Astrocyte (in vitro differentiated cells and primary cell): ENCODE measurements at regions not wholly inside any gene's neighbourhood (a gene's known extent, or its start where the extent isn't known, plus 50 kb on each side); places are given as distances from the start of the nearest gene placed in this dataset.

Experiments
- DNase-seq: peaks from one replicate; pipeline ENCODE4 v3.0.0-alpha.2; 2010; ENCODE audit warnings: low read depth
- FAIRE-seq: peaks from 2 replicates; lab custom pipeline; 2011; peaks lifted over from hg19 to GRCh38; lab: Jason Lieb, UNC
- H2AFZ ChIP-seq: 2 replicates; pipeline ENCODE4 v1.6.0; 2012; ENCODE audit warnings: low read depth, low read length, inconsistent platforms
- H3K27ac ChIP-seq: 2 replicates; pipeline ENCODE4 v1.5.1; 2011; ENCODE audit warnings: low read depth, low read length, inconsistent platforms
- H3K27me3 ChIP-seq: 2 replicates; pipeline ENCODE4 v1.6.0; 2011; ENCODE audit warnings: low read length, inconsistent platforms; ENCODE audit not compliant: insufficient read depth
- H3K36me3 ChIP-seq: 2 replicates; pipeline ENCODE4 v1.5.1; 2011; ENCODE audit warnings: low read length, inconsistent platforms; ENCODE audit not compliant: insufficient read depth
- H3K4me1 ChIP-seq: 2 replicates; pipeline ENCODE4 v1.5.1; 2011; ENCODE audit warnings: low read length, inconsistent platforms; ENCODE audit not compliant: insufficient read depth
- H3K4me2 ChIP-seq: 2 replicates; pipeline ENCODE4 v1.6.0; 2012; ENCODE audit warnings: low read length, inconsistent platforms
- H3K4me3 ChIP-seq: 2 replicates; pipeline ENCODE4 v1.5.1; 2011; ENCODE audit warnings: low read depth, mild to moderate bottlenecking, low read length, inconsistent platforms; ENCODE audit not compliant: insufficient read depth
- H3K79me2 ChIP-seq: 2 replicates; pipeline ENCODE4 v1.6.0; 2012; ENCODE audit warnings: mild to moderate bottlenecking, low read length, inconsistent platforms; ENCODE audit not compliant: insufficient read depth
- H3K9ac ChIP-seq: 2 replicates; pipeline ENCODE4 v1.6.0; 2012; ENCODE audit warnings: mild to moderate bottlenecking, low read length, inconsistent platforms
- H3K9me3 ChIP-seq: 2 replicates; pipeline ENCODE4 v1.5.1; 2012; ENCODE audit warnings: low read depth, mild to moderate bottlenecking, low read length, inconsistent platforms; ENCODE audit not compliant: insufficient read depth
- H4K20me1 ChIP-seq: 2 replicates; pipeline ENCODE4 v1.6.0; 2012; ENCODE audit warnings: low read length, inconsistent platforms; ENCODE audit not compliant: insufficient read depth
- H3K27ac Mint-ChIP-seq: one replicate; pipeline ENCODE4 v1.8.0; 2021; ENCODE audit warnings: mild to moderate bottlenecking, mixed read lengths; ENCODE audit not compliant: unreplicated experiment
- H3K27me3 Mint-ChIP-seq: one replicate; pipeline ENCODE4 v1.8.0; 2021; ENCODE audit warnings: low read depth, mixed read lengths; ENCODE audit not compliant: unreplicated experiment
- H3K36me3 Mint-ChIP-seq: one replicate; pipeline ENCODE4 v1.8.0; 2021; ENCODE audit warnings: low read depth, mixed read lengths; ENCODE audit not compliant: unreplicated experiment
- H3K4me1 Mint-ChIP-seq: one replicate; pipeline ENCODE4 v1.8.0; 2021; ENCODE audit warnings: low read depth, mixed read lengths; ENCODE audit not compliant: unreplicated experiment
- H3K4me3 Mint-ChIP-seq: one replicate; pipeline ENCODE4 v1.8.0; 2021; ENCODE audit warnings: mild to moderate bottlenecking, moderate library complexity, mixed read lengths; ENCODE audit not compliant: unreplicated experiment
- H3K9me3 Mint-ChIP-seq: one replicate; pipeline ENCODE4 v1.8.0; 2021; ENCODE audit warnings: mild to moderate bottlenecking, mixed read lengths; ENCODE audit not compliant: unreplicated experiment
- CTCF ChIP-seq: IDR thresholded peaks from 2 replicates; pipeline ENCODE4 v1.5.1; 2011; ENCODE audit warnings: low read depth, mild to moderate bottlenecking, inconsistent platforms, low read length, moderate library complexity; ENCODE audit not compliant: insufficient read depth
- EZH2 ChIP-seq: IDR thresholded peaks from 2 replicates; pipeline ENCODE4 v1.6.1; 2012; ENCODE audit warnings: mild to moderate bottlenecking, low read length, inconsistent platforms; ENCODE audit not compliant: insufficient read depth

DNA sequence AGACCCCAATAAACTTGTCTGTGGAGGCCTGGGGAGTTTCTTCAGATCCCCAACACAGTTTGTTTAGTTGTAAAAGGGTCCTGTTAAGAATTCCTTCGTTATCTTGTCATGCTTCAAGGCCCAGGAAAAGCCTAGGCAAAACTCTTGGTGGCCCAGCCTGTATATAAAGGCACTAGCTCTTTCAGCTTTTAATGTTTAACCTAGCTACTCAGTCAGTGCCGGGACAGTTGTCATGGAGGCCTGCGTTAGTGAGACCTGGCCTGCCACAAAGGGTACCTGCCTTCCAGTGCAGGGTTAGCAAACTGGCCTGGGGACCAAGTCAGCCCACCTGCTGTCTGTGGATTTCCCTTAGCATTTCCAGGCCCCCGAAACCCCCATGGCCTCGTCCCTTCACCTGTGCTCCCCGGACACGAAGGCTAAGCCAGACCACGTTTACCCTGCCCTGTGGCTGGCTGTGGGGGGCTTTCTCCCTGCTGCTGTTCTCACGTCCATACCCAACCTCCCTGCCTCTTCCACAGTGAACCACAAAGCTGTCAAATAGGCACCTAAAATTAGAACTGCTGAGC lies 96.9 kb upstream of the PPP2R2D start:
- FAIRE-seq = no peak

DNA sequence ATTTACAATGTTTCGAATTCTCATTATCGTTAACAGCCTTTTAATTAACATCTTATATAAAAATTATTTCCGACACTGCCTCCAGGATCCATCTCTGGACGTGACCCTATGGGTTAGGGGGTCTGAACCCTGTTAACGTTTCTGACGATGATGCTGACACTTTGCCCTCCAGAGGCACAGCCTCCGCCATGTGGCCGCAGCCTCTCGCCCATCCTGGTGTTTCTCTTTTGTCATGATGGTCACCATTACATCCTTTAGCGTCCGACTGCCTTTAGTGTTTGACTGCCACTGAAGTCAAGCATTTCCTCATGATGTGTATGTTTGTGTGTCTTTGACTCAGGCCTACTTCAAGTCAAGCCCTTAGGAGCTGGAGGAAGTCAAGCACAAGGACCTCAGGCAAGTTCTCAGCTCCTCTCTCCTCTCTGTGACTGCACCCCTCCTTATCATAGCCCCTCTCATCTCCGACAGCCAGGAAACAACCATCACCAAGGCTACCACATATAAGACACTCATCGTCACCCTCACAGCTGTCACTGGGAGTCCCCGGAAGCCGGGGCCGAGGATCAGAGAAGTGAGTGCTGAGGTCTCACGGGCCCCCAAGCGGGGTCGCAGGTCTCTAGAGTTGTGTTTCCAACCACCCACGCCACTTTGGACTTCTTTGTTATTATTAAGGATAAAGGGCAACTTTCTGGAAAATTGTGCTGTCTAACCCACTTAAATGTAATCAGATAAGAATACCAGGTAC lies 96.1 kb upstream of the PPP2R2D start:
- H3K79me2 ChIP-seq = no peaks in the 10 kb centered on the region
- DNase-seq (no peak), FAIRE-seq (no peak)
- TF ChIP-seq EZH2 (no peak), CTCF (no peak)
- peaks cover 30% of the 10 kb centered on the region for H3K27me3 Mint-ChIP-seq
- H3K4me3 ChIP-seq = no peak overlapping the region
- H3K36me3 ChIP-seq = no peaks in the 10 kb centered on the region
- H2AFZ ChIP-seq = no peak overlapping the region
- H3K27ac Mint-ChIP-seq = no peak overlapping the region
- H3K9me3 ChIP-seq = no peaks in the 10 kb centered on the region
- H3K4me1 ChIP-seq = no peaks in the 10 kb centered on the region
- no peaks in the 10 kb centered on the region for H4K20me1 ChIP-seq
- H3K4me1 Mint-ChIP-seq = peaks cover 4% of the 10 kb centered on the region
- no peak overlapping the region for H3K9ac ChIP-seq
- peaks cover 11% of the 10 kb centered on the region for H3K9me3 Mint-ChIP-seq
- H3K4me2 ChIP-seq = no peak overlapping the region
- no peaks in the 10 kb centered on the region for H3K27me3 ChIP-seq
- no peak overlapping the region for H3K4me3 Mint-ChIP-seq
- H3K36me3 Mint-ChIP-seq = peaks cover 2% of the 10 kb centered on the region
- H3K27ac ChIP-seq = no peak overlapping the region

More for the DNA sequence above, 96.9 kb upstream of the PPP2R2D start:
- Histone ChIP-seq H3K4me1 (no peaks in the 10 kb centered on the region), H4K20me1 (no peaks in the 10 kb centered on the region), H3K79me2 (no peaks in the 10 kb centered on the region), H2AFZ (no peak overlapping the region), H3K4me3 (no peak overlapping the region), H3K27ac (no peak overlapping the region), H3K27me3 (no peaks in the 10 kb centered on the region), H3K9me3 (peaks cover 2% of the 10 kb centered on the region), H3K9ac (no peak overlapping the region), H3K4me2 (no peak overlapping the region), H3K36me3 (no peaks in the 10 kb centered on the region)
- H3K9me3 Mint-ChIP-seq = peaks cover 7% of the 10 kb centered on the region
- TF ChIP-seq EZH2 = no peak
- TF ChIP-seq CTCF = no peak
- H3K27me3 Mint-ChIP-seq = peaks cover 22% of the 10 kb centered on the region
- peaks cover 4% of the 10 kb centered on the region for H3K4me1 Mint-ChIP-seq
- no peak overlapping the region for H3K27ac Mint-ChIP-seq
- no peak overlapping the region for H3K4me3 Mint-ChIP-seq
- H3K36me3 Mint-ChIP-seq = no peaks in the 10 kb centered on the region
- DNase-seq = no peak

GRCh38 chr10:131805696-131806095 lies 95.1 kb upstream of the PPP2R2D start:
- Histone ChIP-seq H3K27ac (no peak overlapping the region), H3K4me1 (no peaks in the 10 kb centered on the region), H3K36me3 (no peaks in the 10 kb centered on the region), H3K9me3 (no peaks in the 10 kb centered on the region), H2AFZ (no peak overlapping the region), H3K4me2 (no peak overlapping the region), H3K9ac (no peak overlapping the region), H3K79me2 (no peaks in the 10 kb centered on the region), H3K27me3 (no peaks in the 10 kb centered on the region), H4K20me1 (no peaks in the 10 kb centered on the region), H3K4me3 (no peak overlapping the region)
- Mint-ChIP-seq H3K36me3 (peaks cover 2% of the 10 kb centered on the region), H3K4me1 (peaks cover 4% of the 10 kb centered on the region), H3K27me3 (peaks cover 39% of the 10 kb centered on the region), H3K27ac (no peak overlapping the region), H3K9me3 (peaks cover 7% of the 10 kb centered on the region), H3K4me3 (no peak overlapping the region)
- no peak for TF ChIP-seq CTCF
- TF ChIP-seq EZH2 = no peak
- DNase-seq = no peak
- FAIRE-seq = no peak
